ENCODE measurements at regions not wholly inside any gene's neighbourhood (a gene's known extent, or its start where the extent isn't known, plus 50 kb on each side); places are given as distances from the start of the nearest gene placed in this dataset.
A peak's percentile ranks its signal among the peaks of the same experiment; 100 is the strongest.

DNA sequence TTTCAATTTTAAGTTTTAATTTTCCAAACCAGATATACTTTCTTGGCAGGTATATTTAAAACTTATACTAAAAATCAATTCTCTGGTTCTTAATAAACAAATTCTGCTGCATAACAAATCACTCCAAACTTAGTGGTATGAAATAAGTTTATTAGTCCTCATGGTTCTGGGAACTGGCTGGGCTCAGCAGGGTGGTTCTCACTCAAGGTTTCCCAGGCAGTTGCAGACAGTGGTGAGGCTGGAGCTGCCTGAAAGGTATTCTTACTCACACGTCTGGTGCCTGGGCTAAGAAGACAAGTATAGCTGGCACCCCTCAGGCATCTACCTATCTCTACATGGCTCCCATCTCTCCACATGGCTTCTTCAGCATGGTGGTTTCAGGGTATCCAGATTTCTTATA, 308.2 kb upstream of the CCDC196 start:
- TF ChIP-seq, protein P1, sequence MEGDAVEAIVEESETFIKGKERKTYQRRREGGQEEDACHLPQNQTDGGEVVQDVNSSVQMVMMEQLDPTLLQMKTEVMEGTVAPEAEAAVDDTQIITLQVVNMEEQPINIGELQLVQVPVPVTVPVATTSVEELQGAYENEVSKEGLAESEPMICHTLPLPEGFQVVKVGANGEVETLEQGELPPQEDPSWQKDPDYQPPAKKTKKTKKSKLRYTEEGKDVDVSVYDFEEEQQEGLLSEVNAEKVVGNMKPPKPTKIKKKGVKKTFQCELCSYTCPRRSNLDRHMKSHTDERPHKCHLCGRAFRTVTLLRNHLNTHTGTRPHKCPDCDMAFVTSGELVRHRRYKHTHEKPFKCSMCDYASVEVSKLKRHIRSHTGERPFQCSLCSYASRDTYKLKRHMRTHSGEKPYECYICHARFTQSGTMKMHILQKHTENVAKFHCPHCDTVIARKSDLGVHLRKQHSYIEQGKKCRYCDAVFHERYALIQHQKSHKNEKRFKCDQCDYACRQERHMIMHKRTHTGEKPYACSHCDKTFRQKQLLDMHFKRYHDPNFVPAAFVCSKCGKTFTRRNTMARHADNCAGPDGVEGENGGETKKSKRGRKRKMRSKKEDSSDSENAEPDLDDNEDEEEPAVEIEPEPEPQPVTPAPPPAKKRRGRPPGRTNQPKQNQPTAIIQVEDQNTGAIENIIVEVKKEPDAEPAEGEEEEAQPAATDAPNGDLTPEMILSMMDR (IDR thresholded peaks at IDR 0.05; ENCODE audit: unreplicated experiment) = no peak
- peaks cover 18% of the 10 kb centered on the region for H3K36me3 Mint-ChIP-seq (ENCODE audit: low read depth, unreplicated experiment)
- no peak overlapping the region for H3K4me3 Mint-ChIP-seq (ENCODE audit: unreplicated experiment)
- DNase-seq (ENCODE audit: low spot score) = no peak
- peaks cover 9% of the 10 kb centered on the region for H3K27me3 Mint-ChIP-seq (ENCODE audit: unreplicated experiment)
- no peak overlapping the region for H3K27ac Mint-ChIP-seq (ENCODE audit: unreplicated experiment)
- H3K9me3 Mint-ChIP-seq (ENCODE audit: unreplicated experiment) = peaks cover 4% of the 10 kb centered on the region
- H3K4me1 Mint-ChIP-seq (ENCODE audit: unreplicated experiment) = no peaks in the 10 kb centered on the region

DNA sequence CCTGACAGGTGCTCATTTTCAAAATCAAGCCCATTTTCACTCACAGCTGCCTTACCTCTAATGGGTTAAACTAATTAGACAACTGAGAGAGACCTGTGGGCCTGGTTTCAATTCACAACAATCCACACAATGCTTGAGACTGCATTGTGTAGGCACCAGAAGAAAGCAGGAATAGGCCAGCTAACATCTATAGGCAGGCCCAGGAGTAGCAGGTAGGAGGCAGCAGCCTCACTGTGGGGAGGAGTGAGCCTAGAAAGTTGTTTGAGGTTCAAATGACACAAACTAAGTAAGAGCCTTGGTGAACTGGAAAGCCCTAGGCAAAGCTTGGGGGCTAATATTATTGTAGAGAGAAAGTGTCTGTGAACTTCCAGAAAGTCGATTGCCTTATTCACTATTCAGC, 289.5 kb upstream of the CCDC196 start:
- Mint-ChIP-seq H3K27ac (ENCODE audit: unreplicated experiment) (no peak overlapping the region), H3K27me3 (ENCODE audit: unreplicated experiment) (no peaks in the 10 kb centered on the region), H3K4me1 (ENCODE audit: unreplicated experiment) (no peaks in the 10 kb centered on the region), H3K9me3 (ENCODE audit: unreplicated experiment) (peaks cover 11% of the 10 kb centered on the region), H3K4me3 (ENCODE audit: unreplicated experiment) (no peak overlapping the region), H3K36me3 (ENCODE audit: low read depth, unreplicated experiment) (peaks cover 28% of the 10 kb centered on the region)
- DNase-seq (ENCODE audit: low spot score) = no peak
- TF ChIP-seq, protein P1 (IDR thresholded peaks at IDR 0.05; ENCODE audit: unreplicated experiment) = no peak

DNA sequence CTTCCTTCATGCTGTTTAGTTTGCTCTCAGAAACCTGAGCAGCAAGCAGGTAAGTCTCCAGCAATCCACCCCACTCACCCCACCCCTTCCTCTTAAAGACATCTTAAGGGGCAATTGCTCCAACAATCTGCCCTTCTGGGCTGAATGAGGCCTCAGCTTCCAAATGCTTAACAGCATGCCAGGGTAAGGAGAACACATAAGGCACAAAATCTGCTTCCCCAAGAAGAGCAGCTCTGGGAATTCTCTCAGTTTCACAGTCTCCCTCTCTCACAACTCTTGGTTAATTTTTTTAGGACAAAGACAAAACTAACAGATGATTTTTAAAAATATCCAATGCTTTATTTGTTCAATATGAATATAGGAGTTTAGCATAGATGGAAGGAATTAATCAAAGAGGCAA, 288.9 kb upstream of the CCDC196 start:
- TF ChIP-seq, protein P1 (IDR thresholded peaks at IDR 0.05; ENCODE audit: unreplicated experiment) = no peak
- Mint-ChIP-seq H3K36me3 (ENCODE audit: low read depth, unreplicated experiment) (peaks cover 30% of the 10 kb centered on the region), H3K9me3 (ENCODE audit: unreplicated experiment) (peaks cover 11% of the 10 kb centered on the region), H3K27ac (ENCODE audit: unreplicated experiment) (no peak overlapping the region), H3K4me3 (ENCODE audit: unreplicated experiment) (no peak overlapping the region), H3K27me3 (ENCODE audit: unreplicated experiment) (no peaks in the 10 kb centered on the region), H3K4me1 (ENCODE audit: unreplicated experiment) (no peaks in the 10 kb centered on the region)
- DNase-seq (ENCODE audit: low spot score) = no peak

DNA sequence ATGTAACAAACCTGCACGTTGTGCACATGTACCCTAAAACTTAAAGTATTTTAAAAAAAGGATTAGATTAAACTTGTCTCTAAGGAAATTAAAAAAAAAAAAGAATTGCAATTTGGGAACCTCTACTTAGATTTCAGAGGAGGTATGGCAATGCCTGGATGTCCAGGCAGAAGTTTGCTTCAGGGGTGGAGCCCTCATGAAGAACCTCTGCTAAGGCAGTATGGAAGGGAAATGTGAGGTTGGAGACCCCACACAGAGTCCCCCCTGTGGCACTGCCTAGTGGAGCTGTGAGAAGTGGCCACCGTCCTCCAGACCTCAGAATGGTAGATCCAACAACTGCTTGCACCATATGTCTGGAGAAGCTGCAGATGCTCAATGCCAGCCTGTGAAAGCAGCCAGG, 279.6 kb upstream of the CCDC196 start:
- TF ChIP-seq, protein P1 (IDR thresholded peaks at IDR 0.05; ENCODE audit: unreplicated experiment) = no peak
- peaks cover 41% of the 10 kb centered on the region for H3K36me3 Mint-ChIP-seq (ENCODE audit: low read depth, unreplicated experiment)
- DNase-seq (ENCODE audit: low spot score) = peak; percentile 8
- no peak overlapping the region for H3K4me3 Mint-ChIP-seq (ENCODE audit: unreplicated experiment)
- H3K9me3 Mint-ChIP-seq (ENCODE audit: unreplicated experiment) = peaks cover 16% of the 10 kb centered on the region
- no peak overlapping the region for H3K27ac Mint-ChIP-seq (ENCODE audit: unreplicated experiment)
- no peaks in the 10 kb centered on the region for H3K4me1 Mint-ChIP-seq (ENCODE audit: unreplicated experiment)
- H3K27me3 Mint-ChIP-seq (ENCODE audit: unreplicated experiment) = no peaks in the 10 kb centered on the region

DNA sequence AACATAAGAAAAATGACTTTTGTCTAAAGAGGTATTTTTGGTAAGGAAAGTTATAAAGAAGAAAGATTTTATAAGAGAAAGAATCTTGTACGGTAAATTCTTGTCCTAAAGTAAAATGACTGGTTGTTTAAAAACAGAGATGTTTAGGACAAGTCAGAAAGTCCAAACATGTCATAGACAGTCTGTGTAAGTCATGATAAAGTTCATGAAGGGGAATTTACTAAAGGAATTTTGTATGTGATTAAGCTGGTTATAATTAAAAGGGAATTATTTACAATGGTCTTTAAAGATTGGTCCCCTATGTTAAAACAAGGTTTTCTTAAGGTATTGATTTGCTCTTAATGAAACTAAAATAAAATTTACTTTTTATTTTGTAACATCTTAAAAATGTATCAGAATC, 269.4 kb upstream of the CCDC196 start:
- Mint-ChIP-seq H3K4me1 (ENCODE audit: unreplicated experiment) (peaks cover 7% of the 10 kb centered on the region), H3K27me3 (ENCODE audit: unreplicated experiment) (peaks cover 4% of the 10 kb centered on the region), H3K9me3 (ENCODE audit: unreplicated experiment) (peaks cover 24% of the 10 kb centered on the region), H3K36me3 (ENCODE audit: low read depth, unreplicated experiment) (peaks cover 67% of the 10 kb centered on the region), H3K27ac (ENCODE audit: unreplicated experiment) (no peak overlapping the region), H3K4me3 (ENCODE audit: unreplicated experiment) (no peak overlapping the region)
- TF ChIP-seq, protein P1 (IDR thresholded peaks at IDR 0.05; ENCODE audit: unreplicated experiment) = no peak
- no peak for DNase-seq (ENCODE audit: low spot score)
